GM12891 (cell line): ENCODE measurements at regions not wholly inside any gene's neighbourhood (a gene's known extent, or its start where the extent isn't known, plus 50 kb on each side); places are given as distances from the start of the nearest gene placed in this dataset.

Experiments
- DNase-seq: peaks from one replicate; pipeline ENCODE4 v3.0.0; 2011; ENCODE audit warnings: low spot score; ENCODE audit not compliant: insufficient read length
- FAIRE-seq: peaks from 2 replicates; lab custom pipeline; 2011; peaks lifted over from hg19 to GRCh38; lab: Jason Lieb, UNC
- PAX5 ChIP-seq: IDR thresholded peaks from 2 replicates; pipeline ENCODE4 v1.6.1; 2011; ENCODE audit warnings: low read length, moderate library complexity, mild to moderate bottlenecking; ENCODE audit not compliant: insufficient read depth, severe bottlenecking
- POLR2A ChIP-seq: IDR thresholded peaks from 2 replicates; pipeline ENCODE4 v1.6.1; 2011; ENCODE audit warnings: low read depth, low read length, control low read depth
- POLR2AphosphoS5 ChIP-seq: IDR thresholded peaks from 2 replicates; pipeline ENCODE4 v1.6.1; 2011; ENCODE audit warnings: low read depth, low read length, control low read depth
- POU2F2 ChIP-seq: IDR thresholded peaks from 2 replicates; pipeline ENCODE4 v1.6.1; 2011; ENCODE audit warnings: low read depth, mild to moderate bottlenecking, control low read depth, low read length, moderate library complexity
- SPI1 ChIP-seq: IDR thresholded peaks from 2 replicates; pipeline ENCODE4 v1.6.1; 2011; ENCODE audit warnings: low read depth, low read length, control low read depth
- TAF1 ChIP-seq: IDR thresholded peaks from 2 replicates; pipeline ENCODE4 v1.6.1; 2011; ENCODE audit warnings: low read depth, low read length, control low read depth

DNA sequence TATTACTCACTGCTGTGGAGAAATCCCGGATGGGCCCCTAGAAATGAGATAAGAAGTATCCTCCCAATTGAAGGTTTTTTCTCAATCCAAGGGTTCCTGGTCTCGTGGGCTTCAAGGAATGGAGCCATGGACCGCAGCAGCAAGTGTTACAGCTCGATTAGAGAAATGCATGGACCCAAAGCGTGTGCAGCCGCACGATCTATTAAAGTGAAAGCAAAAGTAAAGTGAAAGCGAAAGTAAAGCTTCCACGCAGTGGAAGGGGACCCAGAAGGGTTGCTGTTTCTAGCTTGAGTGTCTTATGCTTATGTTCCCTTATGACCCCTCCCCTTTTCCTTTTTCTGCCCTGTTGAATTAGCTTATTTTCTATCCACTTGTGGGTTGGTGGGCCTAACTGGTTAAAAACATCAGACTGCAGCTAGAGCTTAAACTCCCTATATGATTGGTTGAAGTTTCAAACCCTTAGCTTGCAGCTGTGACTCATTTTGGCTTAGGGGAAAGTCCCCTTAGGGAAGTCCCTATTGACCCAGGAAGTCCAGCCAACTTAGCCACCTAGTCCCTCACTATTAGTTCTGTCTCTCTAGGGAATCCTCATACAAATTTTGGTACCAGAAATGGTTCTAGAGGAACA, 1111.8 kb downstream of the TAF11L14 start:
- peak; percentile 8 for DNase-seq
- TF ChIP-seq POLR2AphosphoS5 (peak; percentile 26; the same call in 1 of the 2 replicates), POU2F2 (no peak), SPI1 (no peak)
- FAIRE-seq, result peak; percentile 90

DNA sequence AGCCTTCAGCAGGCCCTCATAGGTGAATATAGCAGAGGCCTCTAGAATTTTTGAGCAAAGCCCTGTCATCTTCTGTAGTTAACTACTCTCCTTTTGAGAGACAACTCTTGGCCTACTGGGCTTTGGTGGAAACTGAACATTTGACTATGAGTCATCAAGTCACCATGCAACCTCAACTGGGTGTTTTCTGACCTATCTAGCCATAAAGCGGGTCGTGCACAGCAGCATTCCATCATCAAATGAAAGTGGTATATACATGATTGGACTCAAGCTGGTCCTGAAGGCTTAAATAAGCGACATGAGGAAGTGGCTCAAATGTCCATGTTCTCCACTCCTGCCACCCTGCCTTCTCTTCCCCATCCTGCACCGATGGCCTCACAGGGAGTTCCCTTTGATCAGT, 1115.5 kb downstream of the TAF11L14 start:
- FAIRE-seq (peak; percentile 41), DNase-seq (no peak)
- TF ChIP-seq POLR2AphosphoS5, result no peak
- TF ChIP-seq SPI1, result peak; percentile 57
- TF ChIP-seq POU2F2, result no peak
- TF ChIP-seq TAF1, result no peak
- no peak for TF ChIP-seq PAX5
- TF ChIP-seq POLR2A, result no peak

- TF ChIP-seq POU2F2, result no peak
- TF ChIP-seq SPI1, result no peak
- TF ChIP-seq TAF1, result no peak
- no peak for TF ChIP-seq PAX5
- TF ChIP-seq POLR2AphosphoS5, result no peak
- TF ChIP-seq POLR2A, result no peak
- FAIRE-seq, result peak; percentile 9
- DNase-seq, result no peak
Observed at GRCh38 chr5:18752317-18752716, 1118.1 kb downstream of the TAF11L14 start.

DNA sequence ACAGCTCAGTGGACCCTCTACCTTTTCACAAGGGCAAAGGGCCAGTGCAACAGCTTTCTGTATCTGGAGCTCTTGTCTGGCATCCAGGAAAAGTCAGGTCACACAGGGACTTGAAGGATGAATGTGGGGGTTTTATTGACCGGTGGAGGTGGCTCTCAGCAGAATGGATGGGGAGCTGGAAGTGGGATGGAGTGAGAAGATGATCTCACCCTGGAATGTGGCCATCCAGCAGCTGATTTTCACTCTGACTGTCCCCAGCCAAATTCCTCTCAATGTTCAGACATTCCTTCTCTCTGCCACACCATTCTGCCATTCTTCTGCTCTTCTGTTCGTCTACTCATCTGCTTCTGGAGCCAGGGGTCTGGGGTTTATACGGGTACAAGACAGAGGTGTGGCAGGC, 1119.9 kb downstream of the TAF11L14 start:
- FAIRE-seq (peak; percentile 28), DNase-seq (no peak)
- no peak for TF ChIP-seq SPI1
- TF ChIP-seq TAF1, result no peak
- TF ChIP-seq POLR2AphosphoS5, result no peak
- TF ChIP-seq POU2F2, result no peak
- no peak for TF ChIP-seq PAX5
- no peak for TF ChIP-seq POLR2A

GRCh38 chr5:18761801-18762200, 1127.5 kb downstream of the TAF11L14 start:
- FAIRE-seq (no peak), DNase-seq (no peak)
- no peak for TF ChIP-seq TAF1
- TF ChIP-seq POLR2A, result no peak
- TF ChIP-seq POLR2AphosphoS5, result no peak
- TF ChIP-seq PAX5, result no peak
- TF ChIP-seq SPI1, result no peak
- TF ChIP-seq POU2F2, result no peak

GRCh38 chr5:18764161-18764560, 1129.9 kb downstream of the TAF11L14 start:
- DNase-seq (no peak), FAIRE-seq (no peak)

DNA sequence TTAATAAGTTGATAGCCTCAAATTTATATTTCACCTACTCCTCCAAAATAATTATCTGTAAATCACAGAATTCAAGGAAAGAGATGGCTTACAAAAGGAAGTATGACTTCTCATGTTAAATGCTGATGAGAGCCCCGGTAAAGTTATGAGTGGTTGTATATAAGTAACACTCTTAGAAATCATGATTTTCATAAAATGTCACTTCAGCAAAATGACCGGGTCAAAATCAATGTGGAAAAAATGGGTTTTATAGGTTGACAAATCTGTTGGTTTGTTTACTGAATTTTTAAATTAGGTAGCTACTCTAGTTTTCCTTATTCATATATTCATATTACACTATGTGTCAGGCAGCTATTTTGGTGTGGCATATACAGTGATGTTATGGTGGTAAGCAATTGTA, 1131.0 kb downstream of the TAF11L14 start:
- DNase-seq (no peak), FAIRE-seq (no peak)
- TF ChIP-seq SPI1, result no peak
- no peak for TF ChIP-seq POLR2AphosphoS5
- TF ChIP-seq POU2F2, result no peak
- TF ChIP-seq TAF1, result no peak
- no peak for TF ChIP-seq POLR2A
- TF ChIP-seq PAX5, result no peak

More at GRCh38 chr5:18764161-18764560, 1129.9 kb downstream of the TAF11L14 start:
- TF ChIP-seq TAF1 (no peak), POLR2A (no peak), POLR2AphosphoS5 (no peak), PAX5 (no peak), POU2F2 (no peak), SPI1 (no peak)

DNA sequence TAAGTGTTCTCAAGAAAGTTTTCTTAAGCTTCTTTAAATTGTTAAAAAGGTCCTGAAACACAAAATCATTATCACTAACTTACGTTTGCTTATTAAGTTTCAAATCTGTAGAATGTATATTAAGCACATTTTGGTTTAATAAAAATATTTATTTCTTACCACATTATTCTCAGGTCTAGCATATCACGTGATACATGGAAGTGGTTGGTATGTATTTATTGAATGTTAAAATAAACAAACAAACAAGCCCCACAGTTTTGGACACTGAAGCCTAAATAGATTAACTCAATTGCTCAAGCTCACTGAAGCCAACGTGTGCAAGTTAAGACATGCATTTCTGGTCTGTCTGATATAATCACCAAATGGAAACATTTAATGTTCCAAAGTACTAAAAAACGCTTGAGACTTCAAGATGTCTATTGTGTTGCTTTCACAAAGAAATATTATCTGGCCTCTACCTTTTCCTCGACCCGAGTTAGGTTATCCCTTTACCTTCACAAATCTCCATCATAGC, 1136.9 kb downstream of the TAF11L14 start:
- no peak for FAIRE-seq
- TF ChIP-seq POU2F2, result no peak
- no peak for TF ChIP-seq TAF1
- no peak for DNase-seq

- TF ChIP-seq POU2F2 (no peak), TAF1 (no peak), SPI1 (no peak), POLR2AphosphoS5 (no peak), PAX5 (no peak), POLR2A (no peak)
- no peak for FAIRE-seq
- DNase-seq, result no peak
Observed at GRCh38 chr5:18772475-18772874, 1138.2 kb downstream of the TAF11L14 start.

- no peak for DNase-seq
- no peak for TF ChIP-seq POU2F2
- no peak for TF ChIP-seq TAF1
- TF ChIP-seq POLR2AphosphoS5, result no peak
- no peak for TF ChIP-seq POLR2A
- TF ChIP-seq PAX5, result no peak
- no peak for FAIRE-seq
Observed at GRCh38 chr5:18778225-18778624, 1144.0 kb downstream of the TAF11L14 start.
